Liver (tissue), 3 donors: ENCODE measurements at regions not wholly inside any gene's neighbourhood (a gene's known extent, or its start where the extent isn't known, plus 50 kb on each side); places are given as distances from the start of the nearest gene placed in this dataset.

Experiments used
- EGR1 ChIP-seq, 2 donors: IDR thresholded peaks; 2 replicates each; pipeline ENCODE4 v1.6.1; 2016 to 2018; ENCODE audit warnings: antibody characterized with exemption in 2 of 2, low read depth in 2 of 2
- FOXA1 ChIP-seq: IDR thresholded peaks from 2 replicates; pipeline ENCODE4 v1.6.1; 2016; ENCODE audit warnings: antibody characterized with exemption
- GABPA ChIP-seq, 2 donors: IDR thresholded peaks in 1 of 2; conservative IDR thresholded peaks in 1 of 2; 2 replicates each; pipeline ENCODE4 v1.6.1; 2016; ENCODE audit warnings: antibody characterized with exemption in 2 of 2, mild to moderate bottlenecking in 1 of 2, moderate library complexity in 1 of 2
- HNF4A ChIP-seq, 2 donors: conservative IDR thresholded peaks; 2 replicates each; pipeline ENCODE4 v1.6.1; 2016; ENCODE audit warnings: antibody characterized with exemption in 2 of 2, mild to moderate bottlenecking in 2 of 2
- JUND ChIP-seq, 2 donors: IDR thresholded peaks; 2 replicates each; pipeline ENCODE4 v1.6.1; 2016; ENCODE audit warnings: antibody characterized with exemption in 2 of 2
- NR2F2 ChIP-seq: IDR thresholded peaks from 2 replicates; pipeline ENCODE4 v1.6.1; 2016; ENCODE audit warnings: antibody characterized with exemption
- RAD21 ChIP-seq, 2 donors: IDR thresholded peaks; 2 replicates each; pipeline ENCODE4 v1.6.1; 2016; ENCODE audit warnings: antibody characterized with exemption in 2 of 2, mild to moderate bottlenecking in 2 of 2
- RXRA ChIP-seq, 2 donors: IDR thresholded peaks; 2 replicates each; pipeline ENCODE4 v1.6.1; 2017 to 2018; ENCODE audit warnings: antibody characterized with exemption in 2 of 2, mild to moderate bottlenecking in 1 of 2
- SP1 ChIP-seq: IDR thresholded peaks from 2 replicates; pipeline ENCODE4 v1.6.1; 2018; ENCODE audit warnings: antibody characterized with exemption, mild to moderate bottlenecking
- TF ChIP-seq, protein P1 (sequence below): fragments of 150-350 bp; IDR thresholded peaks from 2 replicates; pipeline ENCODE4 v1.5.1; 2017; ENCODE audit warnings: improper control_type of control experiment, low read depth, low read length; ENCODE audit not compliant: missing input control
- TF ChIP-seq, protein P2 (sequence below): IDR thresholded peaks from 2 replicates; pipeline ENCODE4 v1.6.1; 2016; ENCODE audit warnings: antibody characterized with exemption
- TF ChIP-seq, protein P3 (sequence below): IDR thresholded peaks from 2 replicates; pipeline ENCODE4 v1.6.1; 2016; ENCODE audit warnings: antibody characterized with exemption
- TF ChIP-seq, protein P4 (sequence below): IDR thresholded peaks from 2 replicates; pipeline ENCODE4 v1.6.1; 2016; ENCODE audit warnings: antibody characterized with exemption, mild to moderate bottlenecking
- TF ChIP-seq, protein P5 (sequence below): IDR thresholded peaks from 2 replicates; pipeline ENCODE4 v1.6.1; 2016; ENCODE audit warnings: antibody characterized with exemption
- donor health status: healthy.
- donor health status: healthy.

DNA sequence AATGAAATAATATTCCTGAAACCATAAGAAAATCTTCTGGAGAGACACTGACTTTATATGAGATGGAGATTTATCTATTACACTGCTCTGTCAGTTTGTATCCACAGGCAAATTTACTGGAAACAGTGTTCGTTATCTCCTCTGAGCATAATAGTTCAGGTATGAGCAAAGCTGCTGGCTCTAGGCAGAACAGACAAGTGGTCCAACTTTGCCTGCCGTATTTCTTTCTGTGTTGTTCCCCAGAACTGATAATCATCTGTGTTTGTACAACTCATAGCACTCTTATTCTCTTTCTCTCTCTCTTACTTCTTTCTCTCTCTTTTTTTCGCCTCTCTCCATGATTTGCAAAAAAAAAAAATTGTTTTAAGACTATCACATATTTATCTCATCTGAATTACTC lies 623.8 kb upstream of the CHORDC1 start:
- TF ChIP-seq, protein P1, sequence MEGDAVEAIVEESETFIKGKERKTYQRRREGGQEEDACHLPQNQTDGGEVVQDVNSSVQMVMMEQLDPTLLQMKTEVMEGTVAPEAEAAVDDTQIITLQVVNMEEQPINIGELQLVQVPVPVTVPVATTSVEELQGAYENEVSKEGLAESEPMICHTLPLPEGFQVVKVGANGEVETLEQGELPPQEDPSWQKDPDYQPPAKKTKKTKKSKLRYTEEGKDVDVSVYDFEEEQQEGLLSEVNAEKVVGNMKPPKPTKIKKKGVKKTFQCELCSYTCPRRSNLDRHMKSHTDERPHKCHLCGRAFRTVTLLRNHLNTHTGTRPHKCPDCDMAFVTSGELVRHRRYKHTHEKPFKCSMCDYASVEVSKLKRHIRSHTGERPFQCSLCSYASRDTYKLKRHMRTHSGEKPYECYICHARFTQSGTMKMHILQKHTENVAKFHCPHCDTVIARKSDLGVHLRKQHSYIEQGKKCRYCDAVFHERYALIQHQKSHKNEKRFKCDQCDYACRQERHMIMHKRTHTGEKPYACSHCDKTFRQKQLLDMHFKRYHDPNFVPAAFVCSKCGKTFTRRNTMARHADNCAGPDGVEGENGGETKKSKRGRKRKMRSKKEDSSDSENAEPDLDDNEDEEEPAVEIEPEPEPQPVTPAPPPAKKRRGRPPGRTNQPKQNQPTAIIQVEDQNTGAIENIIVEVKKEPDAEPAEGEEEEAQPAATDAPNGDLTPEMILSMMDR, result no peak
- TF ChIP-seq HNF4A (conservative IDR thresholded peaks at IDR 0.05) (no peak), RAD21 (IDR thresholded peaks at IDR 0.05) (no peak), GABPA (IDR thresholded peaks at IDR 0.05 in 1 of 2, conservative IDR thresholded peaks at IDR 0.05 in 1 of 2) (no peak), EGR1 (IDR thresholded peaks at IDR 0.05; ENCODE audit: low read depth in 2 of 2) (no peak), SP1 (no peak), JUND (IDR thresholded peaks at IDR 0.05) (no peak), NR2F2 (no peak), FOXA1 (no peak), RXRA (IDR thresholded peaks at IDR 0.05) (no peak)
- TF ChIP-seq, protein P2, sequence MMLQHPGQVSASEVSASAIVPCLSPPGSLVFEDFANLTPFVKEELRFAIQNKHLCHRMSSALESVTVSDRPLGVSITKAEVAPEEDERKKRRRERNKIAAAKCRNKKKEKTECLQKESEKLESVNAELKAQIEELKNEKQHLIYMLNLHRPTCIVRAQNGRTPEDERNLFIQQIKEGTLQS, result no peak
- TF ChIP-seq, protein P3, sequence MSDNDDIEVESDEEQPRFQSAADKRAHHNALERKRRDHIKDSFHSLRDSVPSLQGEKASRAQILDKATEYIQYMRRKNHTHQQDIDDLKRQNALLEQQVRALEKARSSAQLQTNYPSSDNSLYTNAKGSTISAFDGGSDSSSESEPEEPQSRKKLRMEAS, result no peak
- TF ChIP-seq, protein P4, sequence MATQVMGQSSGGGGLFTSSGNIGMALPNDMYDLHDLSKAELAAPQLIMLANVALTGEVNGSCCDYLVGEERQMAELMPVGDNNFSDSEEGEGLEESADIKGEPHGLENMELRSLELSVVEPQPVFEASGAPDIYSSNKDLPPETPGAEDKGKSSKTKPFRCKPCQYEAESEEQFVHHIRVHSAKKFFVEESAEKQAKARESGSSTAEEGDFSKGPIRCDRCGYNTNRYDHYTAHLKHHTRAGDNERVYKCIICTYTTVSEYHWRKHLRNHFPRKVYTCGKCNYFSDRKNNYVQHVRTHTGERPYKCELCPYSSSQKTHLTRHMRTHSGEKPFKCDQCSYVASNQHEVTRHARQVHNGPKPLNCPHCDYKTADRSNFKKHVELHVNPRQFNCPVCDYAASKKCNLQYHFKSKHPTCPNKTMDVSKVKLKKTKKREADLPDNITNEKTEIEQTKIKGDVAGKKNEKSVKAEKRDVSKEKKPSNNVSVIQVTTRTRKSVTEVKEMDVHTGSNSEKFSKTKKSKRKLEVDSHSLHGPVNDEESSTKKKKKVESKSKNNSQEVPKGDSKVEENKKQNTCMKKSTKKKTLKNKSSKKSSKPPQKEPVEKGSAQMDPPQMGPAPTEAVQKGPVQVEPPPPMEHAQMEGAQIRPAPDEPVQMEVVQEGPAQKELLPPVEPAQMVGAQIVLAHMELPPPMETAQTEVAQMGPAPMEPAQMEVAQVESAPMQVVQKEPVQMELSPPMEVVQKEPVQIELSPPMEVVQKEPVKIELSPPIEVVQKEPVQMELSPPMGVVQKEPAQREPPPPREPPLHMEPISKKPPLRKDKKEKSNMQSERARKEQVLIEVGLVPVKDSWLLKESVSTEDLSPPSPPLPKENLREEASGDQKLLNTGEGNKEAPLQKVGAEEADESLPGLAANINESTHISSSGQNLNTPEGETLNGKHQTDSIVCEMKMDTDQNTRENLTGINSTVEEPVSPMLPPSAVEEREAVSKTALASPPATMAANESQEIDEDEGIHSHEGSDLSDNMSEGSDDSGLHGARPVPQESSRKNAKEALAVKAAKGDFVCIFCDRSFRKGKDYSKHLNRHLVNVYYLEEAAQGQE, result no peak
- TF ChIP-seq, protein P5, sequence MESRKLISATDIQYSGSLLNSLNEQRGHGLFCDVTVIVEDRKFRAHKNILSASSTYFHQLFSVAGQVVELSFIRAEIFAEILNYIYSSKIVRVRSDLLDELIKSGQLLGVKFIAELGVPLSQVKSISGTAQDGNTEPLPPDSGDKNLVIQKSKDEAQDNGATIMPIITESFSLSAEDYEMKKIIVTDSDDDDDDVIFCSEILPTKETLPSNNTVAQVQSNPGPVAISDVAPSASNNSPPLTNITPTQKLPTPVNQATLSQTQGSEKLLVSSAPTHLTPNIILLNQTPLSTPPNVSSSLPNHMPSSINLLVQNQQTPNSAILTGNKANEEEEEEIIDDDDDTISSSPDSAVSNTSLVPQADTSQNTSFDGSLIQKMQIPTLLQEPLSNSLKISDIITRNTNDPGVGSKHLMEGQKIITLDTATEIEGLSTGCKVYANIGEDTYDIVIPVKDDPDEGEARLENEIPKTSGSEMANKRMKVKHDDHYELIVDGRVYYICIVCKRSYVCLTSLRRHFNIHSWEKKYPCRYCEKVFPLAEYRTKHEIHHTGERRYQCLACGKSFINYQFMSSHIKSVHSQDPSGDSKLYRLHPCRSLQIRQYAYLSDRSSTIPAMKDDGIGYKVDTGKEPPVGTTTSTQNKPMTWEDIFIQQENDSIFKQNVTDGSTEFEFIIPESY, result no peak
